ENCODE measurements at regions not wholly inside any gene's neighbourhood (a gene's known extent, or its start where the extent isn't known, plus 50 kb on each side); places are given as distances from the start of the nearest gene placed in this dataset.

DNA sequence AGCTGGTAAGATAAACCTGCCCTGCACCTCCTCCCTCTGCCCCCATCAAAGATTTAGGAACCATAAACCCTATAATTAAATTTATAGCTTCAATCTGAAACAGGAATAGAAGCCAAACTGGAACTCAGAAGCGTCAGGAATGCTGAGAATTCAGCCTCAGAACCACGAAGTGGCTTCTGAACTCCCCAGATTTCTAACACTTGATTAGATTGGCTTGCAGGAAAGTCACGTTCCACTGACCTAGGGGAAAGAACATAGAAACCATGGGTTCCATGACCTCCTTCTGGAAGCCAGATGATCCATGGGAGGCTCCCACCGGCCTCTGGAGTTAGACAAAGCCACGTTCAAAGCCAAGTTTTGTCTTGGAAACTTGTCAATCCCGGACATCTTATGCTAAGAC, 356.5 kb downstream of the MID1IP1 start:
- no peaks in the 10 kb centered on the region for H3K36me3 ChIP-seq (ENCODE audit: control insufficient read depth in 4 of 4, insufficient read depth in 3 of 4, low read depth in 1 of 4, low read length in 3 of 4)
- no peak overlapping the region for H3K4me3 ChIP-seq (ENCODE audit: low read depth in 1 of 3, low read length in 3 of 3)
- WGBS, result 61% methylated on average over 6 of the region's 6 CpGs
- H3K9me3 ChIP-seq (ENCODE audit: control insufficient read depth in 4 of 4, low read length in 3 of 4), result no peaks in the 10 kb centered on the region
- no peak overlapping the region for H3K27ac ChIP-seq (ENCODE audit: low read depth in 1 of 2, low read length in 2 of 2)
- H3K4me1 ChIP-seq (ENCODE audit: control insufficient read depth in 4 of 4, insufficient read depth in 4 of 4, low read length in 3 of 4), result peaks cover 0 to 9% (median under 1%) of the 10 kb centered on the region in 4 donors
- no peak overlapping the region for H3K9ac ChIP-seq (ENCODE audit: low read depth in 1 of 2, low read length in 2 of 2)
- H3K27me3 ChIP-seq (ENCODE audit: control insufficient read depth in 4 of 4, insufficient read depth in 4 of 4, low read length in 3 of 4), result no peaks in the 10 kb centered on the region
- no peak for DNase-seq (ENCODE audit: low spot score)
- no peak for TF ChIP-seq RAD21 (IDR thresholded peaks at IDR 0.05)
- TF ChIP-seq, protein P1, sequence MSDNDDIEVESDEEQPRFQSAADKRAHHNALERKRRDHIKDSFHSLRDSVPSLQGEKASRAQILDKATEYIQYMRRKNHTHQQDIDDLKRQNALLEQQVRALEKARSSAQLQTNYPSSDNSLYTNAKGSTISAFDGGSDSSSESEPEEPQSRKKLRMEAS (IDR thresholded peaks at IDR 0.05), result no peak
- TF ChIP-seq NR2F2 (IDR thresholded peaks at IDR 0.05), result no peak
- no peak for TF ChIP-seq HNF4G (IDR thresholded peaks at IDR 0.05)

DNA sequence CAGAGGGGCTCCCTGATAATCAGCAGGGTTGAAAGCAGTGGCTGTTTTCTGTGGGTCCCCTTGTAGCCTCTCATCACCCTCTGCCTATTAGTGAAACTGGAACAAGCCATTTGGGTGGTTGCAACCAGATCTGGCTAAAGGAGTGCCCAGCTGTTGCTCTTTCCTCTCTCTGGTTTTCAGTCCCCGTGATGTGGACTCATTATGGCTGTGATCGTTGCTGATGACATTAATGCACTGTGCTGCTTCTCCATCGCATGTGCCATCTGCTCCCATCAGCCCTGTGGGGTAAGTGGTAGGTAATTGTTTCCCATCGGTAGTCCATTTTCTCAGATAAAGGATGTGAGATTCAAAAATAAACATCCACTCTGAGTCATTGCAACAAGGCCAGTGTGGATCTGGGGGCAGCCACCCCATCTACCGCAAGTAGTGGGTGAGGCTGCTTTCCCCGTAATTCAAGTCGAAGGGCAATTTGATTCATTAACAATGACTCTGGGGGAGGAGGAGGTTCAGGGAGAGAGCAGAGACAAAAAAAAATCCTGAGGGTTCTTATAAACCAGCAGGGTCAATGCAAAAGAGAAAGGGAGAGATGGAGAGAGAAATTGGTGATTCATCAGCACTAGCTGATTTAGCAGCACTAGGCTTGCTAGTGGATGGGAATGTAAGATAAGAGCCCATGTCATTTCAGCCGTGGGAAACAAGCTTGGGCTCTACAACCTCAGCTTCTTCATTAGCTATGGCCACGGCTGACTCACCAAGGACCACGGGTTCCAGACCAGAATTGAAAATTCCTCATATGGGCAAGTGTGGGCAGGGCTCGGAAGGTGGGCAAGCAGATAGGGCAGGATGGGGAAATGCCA, 357.8 kb downstream of the MID1IP1 start:
- Histone ChIP-seq H3K27ac (ENCODE audit: low read depth in 1 of 2, low read length in 2 of 2) (no peak overlapping the region), H3K9ac (ENCODE audit: low read depth in 1 of 2, low read length in 2 of 2) (no peak overlapping the region), H3K36me3 (ENCODE audit: control insufficient read depth in 4 of 4, insufficient read depth in 3 of 4, low read depth in 1 of 4, low read length in 3 of 4) (no peaks in the 10 kb centered on the region), H3K9me3 (ENCODE audit: control insufficient read depth in 4 of 4, low read length in 3 of 4) (no peaks in the 10 kb centered on the region), H3K27me3 (ENCODE audit: control insufficient read depth in 4 of 4, insufficient read depth in 4 of 4, low read length in 3 of 4) (peaks cover 0 to 5% (median 0%) of the 10 kb centered on the region in 4 donors), H3K4me3 (ENCODE audit: low read depth in 1 of 3, low read length in 3 of 3) (no peak overlapping the region), H3K4me1 (ENCODE audit: control insufficient read depth in 4 of 4, insufficient read depth in 4 of 4, low read length in 3 of 4) (peaks cover 0 to 7% (median under 1%) of the 10 kb centered on the region in 4 donors)
- TF ChIP-seq FOXA2 (IDR thresholded peaks at IDR 0.05), result no peak
- no peak for TF ChIP-seq JUND (IDR thresholded peaks at IDR 0.05)
- TF ChIP-seq TAF1 (conservative IDR thresholded peaks at IDR 0.05), result no peak
- TF ChIP-seq, protein P2, sequence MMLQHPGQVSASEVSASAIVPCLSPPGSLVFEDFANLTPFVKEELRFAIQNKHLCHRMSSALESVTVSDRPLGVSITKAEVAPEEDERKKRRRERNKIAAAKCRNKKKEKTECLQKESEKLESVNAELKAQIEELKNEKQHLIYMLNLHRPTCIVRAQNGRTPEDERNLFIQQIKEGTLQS (IDR thresholded peaks at IDR 0.05), result no peak
- no peak for TF ChIP-seq RAD21 (IDR thresholded peaks at IDR 0.05)
- no peak for TF ChIP-seq GABPA (IDR thresholded peaks at IDR 0.05 in 1 of 2, conservative IDR thresholded peaks at IDR 0.05 in 1 of 2)
- TF ChIP-seq YY1 (IDR thresholded peaks at IDR 0.05), result no peak
- no peak for TF ChIP-seq RXRA (IDR thresholded peaks at IDR 0.05)
- 81% methylated on average over 11 of the region's 11 CpGs for WGBS
- DNase-seq (ENCODE audit: low spot score), result no peak

DNA sequence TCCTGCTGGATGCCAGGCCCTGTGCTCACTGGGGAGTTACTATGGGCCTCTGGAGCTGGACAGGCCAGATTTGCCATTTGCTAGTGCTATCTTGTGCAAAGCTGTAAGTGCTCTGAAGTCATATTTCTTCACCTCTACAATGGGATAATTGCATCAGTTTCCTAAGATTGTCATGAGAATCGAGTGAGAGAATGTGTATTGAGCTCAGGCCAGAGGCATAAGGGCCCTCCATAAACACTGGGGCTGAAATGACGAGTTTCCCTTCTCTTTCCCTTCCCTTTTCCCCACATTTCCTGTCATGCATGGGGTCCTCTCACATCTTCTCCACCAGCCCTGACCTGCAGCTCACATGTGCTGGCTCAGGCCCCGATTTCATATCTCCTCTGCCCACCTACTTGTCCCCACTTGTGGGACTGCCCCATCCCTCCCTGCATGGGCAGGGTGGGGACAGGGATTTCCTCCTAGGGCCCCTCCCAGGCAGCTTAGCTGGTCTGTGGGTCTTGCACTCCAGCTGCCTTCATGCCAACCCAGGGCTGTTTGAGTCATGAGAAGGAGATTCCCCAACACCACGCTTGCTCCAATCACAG, 358.8 kb downstream of the MID1IP1 start:
- H3K27me3 ChIP-seq (ENCODE audit: control insufficient read depth in 4 of 4, insufficient read depth in 4 of 4, low read length in 3 of 4), result peaks cover 0 to 8% (median 0%) of the 10 kb centered on the region in 4 donors
- H3K9ac ChIP-seq (ENCODE audit: low read depth in 1 of 2, low read length in 2 of 2), result no peak overlapping the region
- TF ChIP-seq YY1 (IDR thresholded peaks at IDR 0.05) (no peak), TAF1 (conservative IDR thresholded peaks at IDR 0.05) (no peak), FOXA1 (IDR thresholded peaks at IDR 0.05) (no peak), NR2F2 (IDR thresholded peaks at IDR 0.05) (no peak), EGR1 (IDR thresholded peaks at IDR 0.05; ENCODE audit: low read depth in 2 of 2) (no peak), RAD21 (IDR thresholded peaks at IDR 0.05) (no peak), JUND (IDR thresholded peaks at IDR 0.05) (no peak), GABPA (IDR thresholded peaks at IDR 0.05 in 1 of 2, conservative IDR thresholded peaks at IDR 0.05 in 1 of 2) (no peak)
- TF ChIP-seq, protein P3, sequence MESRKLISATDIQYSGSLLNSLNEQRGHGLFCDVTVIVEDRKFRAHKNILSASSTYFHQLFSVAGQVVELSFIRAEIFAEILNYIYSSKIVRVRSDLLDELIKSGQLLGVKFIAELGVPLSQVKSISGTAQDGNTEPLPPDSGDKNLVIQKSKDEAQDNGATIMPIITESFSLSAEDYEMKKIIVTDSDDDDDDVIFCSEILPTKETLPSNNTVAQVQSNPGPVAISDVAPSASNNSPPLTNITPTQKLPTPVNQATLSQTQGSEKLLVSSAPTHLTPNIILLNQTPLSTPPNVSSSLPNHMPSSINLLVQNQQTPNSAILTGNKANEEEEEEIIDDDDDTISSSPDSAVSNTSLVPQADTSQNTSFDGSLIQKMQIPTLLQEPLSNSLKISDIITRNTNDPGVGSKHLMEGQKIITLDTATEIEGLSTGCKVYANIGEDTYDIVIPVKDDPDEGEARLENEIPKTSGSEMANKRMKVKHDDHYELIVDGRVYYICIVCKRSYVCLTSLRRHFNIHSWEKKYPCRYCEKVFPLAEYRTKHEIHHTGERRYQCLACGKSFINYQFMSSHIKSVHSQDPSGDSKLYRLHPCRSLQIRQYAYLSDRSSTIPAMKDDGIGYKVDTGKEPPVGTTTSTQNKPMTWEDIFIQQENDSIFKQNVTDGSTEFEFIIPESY (IDR thresholded peaks at IDR 0.05), result no peak
- TF ChIP-seq, protein P4, sequence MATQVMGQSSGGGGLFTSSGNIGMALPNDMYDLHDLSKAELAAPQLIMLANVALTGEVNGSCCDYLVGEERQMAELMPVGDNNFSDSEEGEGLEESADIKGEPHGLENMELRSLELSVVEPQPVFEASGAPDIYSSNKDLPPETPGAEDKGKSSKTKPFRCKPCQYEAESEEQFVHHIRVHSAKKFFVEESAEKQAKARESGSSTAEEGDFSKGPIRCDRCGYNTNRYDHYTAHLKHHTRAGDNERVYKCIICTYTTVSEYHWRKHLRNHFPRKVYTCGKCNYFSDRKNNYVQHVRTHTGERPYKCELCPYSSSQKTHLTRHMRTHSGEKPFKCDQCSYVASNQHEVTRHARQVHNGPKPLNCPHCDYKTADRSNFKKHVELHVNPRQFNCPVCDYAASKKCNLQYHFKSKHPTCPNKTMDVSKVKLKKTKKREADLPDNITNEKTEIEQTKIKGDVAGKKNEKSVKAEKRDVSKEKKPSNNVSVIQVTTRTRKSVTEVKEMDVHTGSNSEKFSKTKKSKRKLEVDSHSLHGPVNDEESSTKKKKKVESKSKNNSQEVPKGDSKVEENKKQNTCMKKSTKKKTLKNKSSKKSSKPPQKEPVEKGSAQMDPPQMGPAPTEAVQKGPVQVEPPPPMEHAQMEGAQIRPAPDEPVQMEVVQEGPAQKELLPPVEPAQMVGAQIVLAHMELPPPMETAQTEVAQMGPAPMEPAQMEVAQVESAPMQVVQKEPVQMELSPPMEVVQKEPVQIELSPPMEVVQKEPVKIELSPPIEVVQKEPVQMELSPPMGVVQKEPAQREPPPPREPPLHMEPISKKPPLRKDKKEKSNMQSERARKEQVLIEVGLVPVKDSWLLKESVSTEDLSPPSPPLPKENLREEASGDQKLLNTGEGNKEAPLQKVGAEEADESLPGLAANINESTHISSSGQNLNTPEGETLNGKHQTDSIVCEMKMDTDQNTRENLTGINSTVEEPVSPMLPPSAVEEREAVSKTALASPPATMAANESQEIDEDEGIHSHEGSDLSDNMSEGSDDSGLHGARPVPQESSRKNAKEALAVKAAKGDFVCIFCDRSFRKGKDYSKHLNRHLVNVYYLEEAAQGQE (IDR thresholded peaks at IDR 0.05), result no peak
- TF ChIP-seq, protein P5, sequence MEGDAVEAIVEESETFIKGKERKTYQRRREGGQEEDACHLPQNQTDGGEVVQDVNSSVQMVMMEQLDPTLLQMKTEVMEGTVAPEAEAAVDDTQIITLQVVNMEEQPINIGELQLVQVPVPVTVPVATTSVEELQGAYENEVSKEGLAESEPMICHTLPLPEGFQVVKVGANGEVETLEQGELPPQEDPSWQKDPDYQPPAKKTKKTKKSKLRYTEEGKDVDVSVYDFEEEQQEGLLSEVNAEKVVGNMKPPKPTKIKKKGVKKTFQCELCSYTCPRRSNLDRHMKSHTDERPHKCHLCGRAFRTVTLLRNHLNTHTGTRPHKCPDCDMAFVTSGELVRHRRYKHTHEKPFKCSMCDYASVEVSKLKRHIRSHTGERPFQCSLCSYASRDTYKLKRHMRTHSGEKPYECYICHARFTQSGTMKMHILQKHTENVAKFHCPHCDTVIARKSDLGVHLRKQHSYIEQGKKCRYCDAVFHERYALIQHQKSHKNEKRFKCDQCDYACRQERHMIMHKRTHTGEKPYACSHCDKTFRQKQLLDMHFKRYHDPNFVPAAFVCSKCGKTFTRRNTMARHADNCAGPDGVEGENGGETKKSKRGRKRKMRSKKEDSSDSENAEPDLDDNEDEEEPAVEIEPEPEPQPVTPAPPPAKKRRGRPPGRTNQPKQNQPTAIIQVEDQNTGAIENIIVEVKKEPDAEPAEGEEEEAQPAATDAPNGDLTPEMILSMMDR (IDR thresholded peaks at IDR 0.05; ENCODE audit: low read depth, low read length, missing input control), result no peak
- TF ChIP-seq, protein P2 (IDR thresholded peaks at IDR 0.05), result no peak
- TF ChIP-seq, protein P1 (IDR thresholded peaks at IDR 0.05), result no peak
- no peak overlapping the region for H3K27ac ChIP-seq (ENCODE audit: low read depth in 1 of 2, low read length in 2 of 2)
- no peak for DNase-seq (ENCODE audit: low spot score)
- H3K9me3 ChIP-seq (ENCODE audit: control insufficient read depth in 4 of 4, low read length in 3 of 4), result no peaks in the 10 kb centered on the region
- H3K4me3 ChIP-seq (ENCODE audit: low read depth in 1 of 3, low read length in 3 of 3), result no peak overlapping the region
- 90% methylated on average over 4 of the region's 4 CpGs for WGBS
- no peaks in the 10 kb centered on the region for H3K4me1 ChIP-seq (ENCODE audit: control insufficient read depth in 4 of 4, insufficient read depth in 4 of 4, low read length in 3 of 4)
- no peaks in the 10 kb centered on the region for H3K36me3 ChIP-seq (ENCODE audit: control insufficient read depth in 4 of 4, insufficient read depth in 3 of 4, low read depth in 1 of 4, low read length in 3 of 4)
